HCT116 (cell line): ENCODE measurements at regions not wholly inside any gene's neighbourhood (a gene's known extent, or its start where the extent isn't known, plus 50 kb on each side); places are given as distances from the start of the nearest gene placed in this dataset.

Source experiments
- CTCF ChIP-seq, 3 experiments: fragments of 200-600 bp in 1 of 3; sonication (generic) in 1 of 3; IDR thresholded peaks in 2 of 3; conservative IDR thresholded peaks in 1 of 3; 2 replicates each; pipeline ENCODE4 v1.5.1; 2012 to 2017; ENCODE audit warnings: low read depth in 2 of 3, low read length in 2 of 3, antibody characterized with exemption in 1 of 3, borderline replicate concordance in 1 of 3, control low read depth in 1 of 3, mild to moderate bottlenecking in 1 of 3, mixed read lengths in 1 of 3, mixed run types in 1 of 3, moderate library complexity in 1 of 3; ENCODE audit not compliant: insufficient read depth in 1 of 3
- EZH2 ChIP-seq: fragments of 200-600 bp; sonication (generic); IDR thresholded peaks from 2 replicates; pipeline ENCODE4 v1.6.1; 2017; ENCODE audit warnings: antibody characterized with exemption, mixed run types
- MAX ChIP-seq: IDR thresholded peaks from 2 replicates; pipeline ENCODE4 v1.6.1; 2012
- POLR2AphosphoS5 ChIP-seq: IDR thresholded peaks from 2 replicates; pipeline ENCODE4 v1.6.1; 2011; ENCODE audit warnings: mild to moderate bottlenecking, low read depth, low read length, moderate library complexity

- no peak for TF ChIP-seq CTCF (IDR thresholded peaks at IDR 0.05 in 2 of 3, conservative IDR thresholded peaks at IDR 0.05 in 1 of 3; ENCODE audit: borderline replicate concordance in 1 of 3, insufficient read depth in 1 of 3, low read depth in 2 of 3, low read length in 2 of 3)
- TF ChIP-seq POLR2AphosphoS5 = no peak
- TF ChIP-seq EZH2 = no peak
- TF ChIP-seq MAX = no peak
Observed at GRCh38 chr3:174423936-174424335, 435.2 kb upstream of the NAALADL2 start.
